ENCODE measurements at regions not wholly inside any gene's neighbourhood (a gene's known extent, or its start where the extent isn't known, plus 50 kb on each side); places are given as distances from the start of the nearest gene placed in this dataset.

DNA sequence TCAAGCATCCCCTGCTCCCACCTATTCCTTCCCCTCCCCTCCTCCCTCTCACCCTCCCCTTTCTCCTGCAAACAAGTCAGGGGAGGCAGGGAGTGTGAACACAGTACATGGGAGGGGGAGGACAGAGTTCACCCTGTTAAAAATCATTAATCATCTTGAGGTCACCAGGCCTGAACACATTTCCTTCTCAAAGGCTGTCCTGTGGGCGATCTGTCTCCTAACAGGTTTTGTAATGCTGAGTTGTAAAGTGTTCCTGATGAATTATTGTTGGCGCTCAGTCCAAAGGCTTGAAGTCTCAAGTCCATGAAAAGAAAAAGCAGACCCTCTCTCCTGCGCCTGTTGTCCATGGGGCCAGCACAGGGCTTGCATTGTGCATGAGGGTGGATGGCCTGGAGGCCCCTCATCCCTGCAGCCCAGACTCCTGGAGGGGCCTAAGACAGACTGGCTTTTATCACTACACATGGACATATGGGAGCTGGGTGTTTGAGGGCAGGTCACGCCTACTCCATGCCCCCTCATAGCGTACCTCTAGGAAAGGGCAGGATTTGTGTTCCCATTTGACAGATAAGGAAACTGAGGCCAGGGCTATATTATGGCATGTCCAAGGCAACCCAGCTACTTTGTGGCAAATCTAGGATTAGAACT lies 189.1 kb downstream of the RAB28 start (continued):
- TF ChIP-seq ELF3 (CRISPR knock-in tag; IDR thresholded peaks at IDR 0.05) (0 out of 2 replicates have a peak, but pooled peaks have one; percentile 18), ZNF350 (CRISPR knock-in tag; IDR thresholded peaks at IDR 0.05; ENCODE audit: borderline replicate concordance, low read depth) (0 out of 2 replicates have a peak, but pooled peaks have one; percentile 22), SP5 (CRISPR knock-in tag; IDR thresholded peaks at IDR 0.05; ENCODE audit: borderline replicate concordance, low read depth) (peak; percentile 38; the same call in 1 of the 2 replicates), ZNF629 (CRISPR knock-in tag; conservative IDR thresholded peaks at IDR 0.05) (peak; percentile 90), SMAD9 (CRISPR knock-in tag; IDR thresholded peaks at IDR 0.05) (no peak), ZNF292 (CRISPR knock-in tag; IDR thresholded peaks at IDR 0.05; ENCODE audit: borderline replicate concordance, low read depth) (0 out of 2 replicates have a peak, but pooled peaks have one; percentile 23), SP4 (CRISPR knock-in tag; IDR thresholded peaks at IDR 0.05) (0 out of 2 replicates have a peak, but pooled peaks have one; percentile 37), SOX5 (CRISPR knock-in tag; IDR thresholded peaks at IDR 0.05; ENCODE audit: borderline replicate concordance) (0 out of 2 replicates have a peak, but pooled peaks have one; percentile 21), CREM (IDR thresholded peaks at IDR 0.05) (peak; percentile 37), CREM (CRISPR knock-in tag; IDR thresholded peaks at IDR 0.05) (no peak), ZNF558 (CRISPR knock-in tag; IDR thresholded peaks at IDR 0.05; ENCODE audit: borderline replicate concordance) (no peak), EHMT2 (IDR thresholded peaks at IDR 0.05; ENCODE audit: borderline replicate concordance, low read depth, low read length) (peak; percentile 72; the same call in 1 of the 2 replicates), HDAC1 (CRISPR knock-in tag; IDR thresholded peaks at IDR 0.05) (peak; percentile 32; the same call in 1 of the 2 replicates), TBX3 (IDR thresholded peaks at IDR 0.05; ENCODE audit: borderline replicate concordance) (peak; percentile 25; the same call in 1 of the 2 replicates), HOXA5 (CRISPR knock-in tag; IDR thresholded peaks at IDR 0.05) (peak; percentile 95)
- TF ChIP-seq, protein P1, sequence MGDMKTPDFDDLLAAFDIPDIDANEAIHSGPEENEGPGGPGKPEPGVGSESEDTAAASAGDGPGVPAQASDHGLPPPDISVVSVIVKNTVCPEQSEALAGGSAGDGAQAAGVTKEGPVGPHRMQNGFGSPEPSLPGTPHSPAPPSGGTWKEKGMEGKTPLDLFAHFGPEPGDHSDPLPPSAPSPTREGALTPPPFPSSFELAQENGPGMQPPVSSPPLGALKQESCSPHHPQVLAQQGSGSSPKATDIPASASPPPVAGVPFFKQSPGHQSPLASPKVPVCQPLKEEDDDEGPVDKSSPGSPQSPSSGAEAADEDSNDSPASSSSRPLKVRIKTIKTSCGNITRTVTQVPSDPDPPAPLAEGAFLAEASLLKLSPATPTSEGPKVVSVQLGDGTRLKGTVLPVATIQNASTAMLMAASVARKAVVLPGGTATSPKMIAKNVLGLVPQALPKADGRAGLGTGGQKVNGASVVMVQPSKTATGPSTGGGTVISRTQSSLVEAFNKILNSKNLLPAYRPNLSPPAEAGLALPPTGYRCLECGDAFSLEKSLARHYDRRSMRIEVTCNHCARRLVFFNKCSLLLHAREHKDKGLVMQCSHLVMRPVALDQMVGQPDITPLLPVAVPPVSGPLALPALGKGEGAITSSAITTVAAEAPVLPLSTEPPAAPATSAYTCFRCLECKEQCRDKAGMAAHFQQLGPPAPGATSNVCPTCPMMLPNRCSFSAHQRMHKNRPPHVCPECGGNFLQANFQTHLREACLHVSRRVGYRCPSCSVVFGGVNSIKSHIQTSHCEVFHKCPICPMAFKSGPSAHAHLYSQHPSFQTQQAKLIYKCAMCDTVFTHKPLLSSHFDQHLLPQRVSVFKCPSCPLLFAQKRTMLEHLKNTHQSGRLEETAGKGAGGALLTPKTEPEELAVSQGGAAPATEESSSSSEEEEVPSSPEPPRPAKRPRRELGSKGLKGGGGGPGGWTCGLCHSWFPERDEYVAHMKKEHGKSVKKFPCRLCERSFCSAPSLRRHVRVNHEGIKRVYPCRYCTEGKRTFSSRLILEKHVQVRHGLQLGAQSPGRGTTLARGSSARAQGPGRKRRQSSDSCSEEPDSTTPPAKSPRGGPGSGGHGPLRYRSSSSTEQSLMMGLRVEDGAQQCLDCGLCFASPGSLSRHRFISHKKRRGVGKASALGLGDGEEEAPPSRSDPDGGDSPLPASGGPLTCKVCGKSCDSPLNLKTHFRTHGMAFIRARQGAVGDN (CRISPR knock-in tag; IDR thresholded peaks at IDR 0.05) = peak; percentile 42
- TF ChIP-seq, protein P2, sequence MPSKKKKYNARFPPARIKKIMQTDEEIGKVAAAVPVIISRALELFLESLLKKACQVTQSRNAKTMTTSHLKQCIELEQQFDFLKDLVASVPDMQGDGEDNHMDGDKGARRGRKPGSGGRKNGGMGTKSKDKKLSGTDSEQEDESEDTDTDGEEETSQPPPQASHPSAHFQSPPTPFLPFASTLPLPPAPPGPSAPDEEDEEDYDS (CRISPR knock-in tag; IDR thresholded peaks at IDR 0.05) = peak; percentile 13; the same call in 1 of the 2 replicates
- TF ChIP-seq, protein P3, sequence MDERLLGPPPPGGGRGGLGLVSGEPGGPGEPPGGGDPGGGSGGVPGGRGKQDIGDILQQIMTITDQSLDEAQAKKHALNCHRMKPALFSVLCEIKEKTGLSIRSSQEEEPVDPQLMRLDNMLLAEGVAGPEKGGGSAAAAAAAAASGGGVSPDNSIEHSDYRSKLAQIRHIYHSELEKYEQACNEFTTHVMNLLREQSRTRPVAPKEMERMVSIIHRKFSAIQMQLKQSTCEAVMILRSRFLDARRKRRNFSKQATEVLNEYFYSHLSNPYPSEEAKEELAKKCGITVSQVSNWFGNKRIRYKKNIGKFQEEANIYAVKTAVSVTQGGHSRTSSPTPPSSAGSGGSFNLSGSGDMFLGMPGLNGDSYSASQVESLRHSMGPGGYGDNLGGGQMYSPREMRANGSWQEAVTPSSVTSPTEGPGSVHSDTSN (CRISPR knock-in tag; IDR thresholded peaks at IDR 0.05) = peak; percentile 66; the same call in 1 of the 2 replicates

Data from HepG2 (cell line).